Fibroblast of lung (primary cell): ENCODE measurements at regions not wholly inside any gene's neighbourhood (a gene's known extent, or its start where the extent isn't known, plus 50 kb on each side); places are given as distances from the start of the nearest gene placed in this dataset.

Experiments
- DNase-seq, 2 donors: peaks; one replicate each; pipeline versions ENCODE4 v3.0.0 to v3.0.0-alpha.2; 2010; ENCODE audit warnings: low read depth in 2 of 2
- H2AFZ ChIP-seq: 2 replicates; pipeline ENCODE4 v1.5.1; 2012; ENCODE audit warnings: low read length, control low read depth, inconsistent platforms
- H3K27ac ChIP-seq: 2 replicates; pipeline ENCODE4 v1.5.1; 2011; ENCODE audit warnings: low read length, control low read depth; ENCODE audit not compliant: insufficient read depth
- H3K27me3 ChIP-seq: 2 replicates; pipeline ENCODE4 v1.5.1; 2011; ENCODE audit warnings: mild to moderate bottlenecking, low read length; ENCODE audit not compliant: control insufficient read depth, insufficient read depth
- H3K36me3 ChIP-seq: 2 replicates; pipeline ENCODE4 v1.5.1; 2011; ENCODE audit warnings: low read length; ENCODE audit not compliant: control insufficient read depth, insufficient read depth
- H3K4me1 ChIP-seq: 2 replicates; pipeline ENCODE4 v1.5.1; 2011; ENCODE audit warnings: low read length; ENCODE audit not compliant: control insufficient read depth, insufficient read depth; ENCODE audit errors: extremely low read depth
- H3K4me2 ChIP-seq: 2 replicates; pipeline ENCODE4 v1.5.1; 2011; ENCODE audit warnings: low read length, control low read depth; ENCODE audit not compliant: insufficient read depth; ENCODE audit errors: extremely low read depth
- H3K4me3 ChIP-seq, 4 experiments: fragments of 200-600 bp in 1 of 4; sonication (generic) in 1 of 4; replicated peaks in 1 of 4; 2 replicates each; pipeline ENCODE4 v1.5.1; 2011 to 2016; ENCODE audit warnings: low read length in 4 of 4, low read depth in 3 of 4, mild to moderate bottlenecking in 3 of 4, control low read depth in 2 of 4, inconsistent platforms in 1 of 4, mixed read lengths in 1 of 4; ENCODE audit not compliant: insufficient read depth in 1 of 4; ENCODE audit errors: control extremely low read depth in 1 of 4
- H3K79me2 ChIP-seq: 2 replicates; pipeline ENCODE4 v1.5.1; 2012; ENCODE audit warnings: mild to moderate bottlenecking, low read length, inconsistent platforms; ENCODE audit not compliant: control insufficient read depth, insufficient read depth
- H3K9ac ChIP-seq: 2 replicates; pipeline ENCODE4 v1.5.1; 2011; ENCODE audit warnings: mild to moderate bottlenecking, low read length, control low read depth; ENCODE audit not compliant: insufficient read depth
- H3K9me3 ChIP-seq: 2 replicates; pipeline ENCODE4 v1.5.1; 2012; ENCODE audit warnings: low read depth, low read length; ENCODE audit not compliant: control insufficient read depth, insufficient read depth
- H4K20me1 ChIP-seq: 2 replicates; pipeline ENCODE4 v1.5.1; 2011; ENCODE audit warnings: low read length; ENCODE audit not compliant: control insufficient read depth, insufficient read depth; ENCODE audit errors: extremely low read depth
- EZH2 ChIP-seq: IDR thresholded peaks from 2 replicates; pipeline ENCODE4 v1.5.1; 2012; ENCODE audit warnings: low read length, control low read depth, mild to moderate bottlenecking; ENCODE audit errors: missing control alignments
- TF ChIP-seq, protein P1 (sequence below), 2 donors: IDR thresholded peaks in 1 of 2; conservative IDR thresholded peaks in 1 of 2; 1 replicate in 1 of 2; 2 replicates in 1 of 2; pipeline ENCODE4 v1.5.1; 2011 to 2012; ENCODE audit warnings: low read length in 2 of 2, control low read depth in 1 of 2, inconsistent platforms in 1 of 2, low read depth in 1 of 2, mild to moderate bottlenecking in 1 of 2

DNA sequence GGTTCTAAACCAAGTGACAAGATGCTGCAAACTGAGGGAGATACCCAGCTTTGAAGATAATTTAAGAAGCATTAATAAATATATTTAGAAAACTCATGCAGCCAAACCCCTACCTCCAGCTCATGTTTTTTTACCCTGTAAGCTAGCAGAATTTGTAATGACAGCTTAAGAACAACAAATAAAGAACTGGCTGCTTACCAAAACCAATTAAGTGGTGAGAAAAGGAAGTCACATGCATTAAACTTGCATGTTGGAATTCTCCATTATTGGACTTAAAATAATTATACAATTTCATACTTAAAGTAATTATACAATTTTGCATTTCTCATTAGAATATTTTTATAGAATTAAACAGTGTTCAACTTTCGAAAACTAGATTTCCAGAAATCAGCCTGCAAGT lies 75.6 kb upstream of the CNIH3 start:
- no peak overlapping the region for H2AFZ ChIP-seq
- TF ChIP-seq, protein P1, sequence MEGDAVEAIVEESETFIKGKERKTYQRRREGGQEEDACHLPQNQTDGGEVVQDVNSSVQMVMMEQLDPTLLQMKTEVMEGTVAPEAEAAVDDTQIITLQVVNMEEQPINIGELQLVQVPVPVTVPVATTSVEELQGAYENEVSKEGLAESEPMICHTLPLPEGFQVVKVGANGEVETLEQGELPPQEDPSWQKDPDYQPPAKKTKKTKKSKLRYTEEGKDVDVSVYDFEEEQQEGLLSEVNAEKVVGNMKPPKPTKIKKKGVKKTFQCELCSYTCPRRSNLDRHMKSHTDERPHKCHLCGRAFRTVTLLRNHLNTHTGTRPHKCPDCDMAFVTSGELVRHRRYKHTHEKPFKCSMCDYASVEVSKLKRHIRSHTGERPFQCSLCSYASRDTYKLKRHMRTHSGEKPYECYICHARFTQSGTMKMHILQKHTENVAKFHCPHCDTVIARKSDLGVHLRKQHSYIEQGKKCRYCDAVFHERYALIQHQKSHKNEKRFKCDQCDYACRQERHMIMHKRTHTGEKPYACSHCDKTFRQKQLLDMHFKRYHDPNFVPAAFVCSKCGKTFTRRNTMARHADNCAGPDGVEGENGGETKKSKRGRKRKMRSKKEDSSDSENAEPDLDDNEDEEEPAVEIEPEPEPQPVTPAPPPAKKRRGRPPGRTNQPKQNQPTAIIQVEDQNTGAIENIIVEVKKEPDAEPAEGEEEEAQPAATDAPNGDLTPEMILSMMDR (conservative IDR thresholded peaks at IDR 0.05 in 1 of 2, IDR thresholded peaks at IDR 0.05 in 1 of 2; ENCODE audit: low read depth in 1 of 2, low read length in 2 of 2) = no peak
- no peak for TF ChIP-seq EZH2
- no peaks in the 10 kb centered on the region for H3K9me3 ChIP-seq
- peak overlapping the region; percentile 56 for H3K4me2 ChIP-seq
- H4K20me1 ChIP-seq = no peaks in the 10 kb centered on the region
- no peak overlapping the region for H3K4me3 ChIP-seq
- no peaks in the 10 kb centered on the region for H3K36me3 ChIP-seq
- H3K4me1 ChIP-seq = peaks cover 23% of the 10 kb centered on the region
- H3K79me2 ChIP-seq = no peaks in the 10 kb centered on the region
- H3K9ac ChIP-seq = no peak overlapping the region
- H3K27me3 ChIP-seq = no peaks in the 10 kb centered on the region
- H3K27ac ChIP-seq = no peak overlapping the region
- no peak for DNase-seq

DNA sequence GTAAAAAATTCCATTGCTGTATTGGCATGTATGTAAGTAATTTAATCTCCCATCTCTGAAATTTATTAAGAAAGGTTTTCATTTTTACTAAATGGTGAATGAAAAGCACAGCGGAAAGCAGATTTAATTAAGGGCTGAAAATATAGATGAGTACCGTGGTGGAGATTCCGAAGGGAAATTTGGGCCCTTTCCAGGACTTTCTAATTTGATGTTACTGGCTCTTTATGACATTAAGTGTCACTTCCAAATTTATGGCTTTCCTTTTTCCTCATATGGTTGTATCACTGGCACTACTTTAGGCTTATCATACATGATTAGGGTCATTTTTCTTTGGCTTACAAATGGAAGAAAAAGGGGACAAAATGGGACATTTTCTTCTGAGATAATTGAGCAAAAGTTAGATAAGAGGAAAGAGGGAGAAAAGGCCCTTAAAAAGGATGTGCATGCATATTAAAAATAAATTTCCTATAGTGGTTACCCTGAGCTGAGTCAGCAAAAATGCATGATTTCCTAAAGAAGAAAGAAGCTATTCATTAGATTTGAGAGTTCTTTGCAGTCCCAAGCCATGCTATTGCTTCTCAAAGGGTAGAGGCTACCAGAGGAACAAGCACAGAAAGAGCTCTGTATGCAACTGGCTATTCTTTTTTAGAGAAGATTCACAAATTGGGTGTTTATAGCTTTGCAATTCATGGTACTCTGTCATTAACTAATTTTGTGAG lies 74.9 kb upstream of the CNIH3 start:
- Histone ChIP-seq H3K4me1 (peaks cover 23% of the 10 kb centered on the region), H3K4me3 (no peak overlapping the region), H3K4me2 (no peak overlapping the region), H3K36me3 (no peaks in the 10 kb centered on the region), H2AFZ (no peak overlapping the region), H4K20me1 (no peaks in the 10 kb centered on the region), H3K27ac (no peak overlapping the region), H3K27me3 (no peaks in the 10 kb centered on the region), H3K79me2 (no peaks in the 10 kb centered on the region), H3K9ac (no peak overlapping the region), H3K9me3 (no peaks in the 10 kb centered on the region)
- no peak for TF ChIP-seq EZH2
- TF ChIP-seq, protein P1 (conservative IDR thresholded peaks at IDR 0.05 in 1 of 2, IDR thresholded peaks at IDR 0.05 in 1 of 2; ENCODE audit: low read depth in 1 of 2, low read length in 2 of 2) = no peak
- DNase-seq = peak in 1 of 2 donors; percentile 28

DNA sequence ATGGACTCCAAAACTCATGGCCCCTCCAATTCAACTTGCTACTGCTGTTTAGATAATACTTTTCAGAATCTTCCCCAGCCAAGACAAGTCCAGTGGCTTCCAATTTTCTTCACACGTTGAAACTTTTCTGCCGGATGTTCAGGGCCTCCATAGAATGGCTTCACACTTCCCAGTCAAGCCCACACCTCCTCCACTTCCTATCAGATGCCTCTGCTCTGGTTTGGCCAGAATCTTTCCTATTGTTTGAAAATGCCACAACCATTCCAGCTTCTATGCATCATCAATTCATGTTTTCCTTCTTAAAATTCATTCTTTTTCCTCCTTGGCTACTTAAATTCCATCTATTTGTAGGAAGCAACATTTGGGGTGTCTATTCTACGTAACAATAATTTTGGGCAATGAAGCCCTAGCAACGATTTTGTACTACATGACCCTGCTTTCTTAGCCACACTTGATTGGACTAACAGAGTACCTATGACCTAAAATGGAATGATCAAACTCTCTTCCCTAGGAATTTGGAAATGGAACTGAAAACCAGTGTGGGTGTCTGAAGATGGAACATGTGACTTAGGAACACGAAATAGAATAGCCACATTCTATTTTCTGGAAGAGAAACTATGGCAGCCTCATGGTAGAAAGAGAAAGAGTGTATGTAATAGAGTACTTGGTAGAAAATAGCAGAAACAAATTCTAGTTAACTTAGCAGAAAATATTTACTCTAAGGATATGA lies 74.1 kb upstream of the CNIH3 start:
- H3K27me3 ChIP-seq = no peaks in the 10 kb centered on the region
- TF ChIP-seq EZH2 = no peak
- TF ChIP-seq, protein P1 (conservative IDR thresholded peaks at IDR 0.05 in 1 of 2, IDR thresholded peaks at IDR 0.05 in 1 of 2; ENCODE audit: low read depth in 1 of 2, low read length in 2 of 2) = no peak
- H3K4me1 ChIP-seq = peaks cover 23% of the 10 kb centered on the region
- H3K9ac ChIP-seq = no peak overlapping the region
- H3K4me2 ChIP-seq = no peak overlapping the region
- peak in 1 of 2 donors; percentile 88 for DNase-seq
- peak overlapping the region; percentile 43 for H3K27ac ChIP-seq
- no peaks in the 10 kb centered on the region for H3K79me2 ChIP-seq
- no peak overlapping the region for H2AFZ ChIP-seq
- no peaks in the 10 kb centered on the region for H3K9me3 ChIP-seq
- H4K20me1 ChIP-seq = no peaks in the 10 kb centered on the region
- H3K4me3 ChIP-seq = no peak overlapping the region
- no peaks in the 10 kb centered on the region for H3K36me3 ChIP-seq
